Fibroblast of mammary gland (primary cell): ENCODE measurements at regions not wholly inside any gene's neighbourhood (a gene's known extent, or its start where the extent isn't known, plus 50 kb on each side); places are given as distances from the start of the nearest gene placed in this dataset.

Experiments
- DNase-seq: peaks from one replicate; pipeline ENCODE4 v3.0.0-alpha.2; 2010; ENCODE audit warnings: low read depth
- H3K4me3 ChIP-seq: 2 replicates; pipeline ENCODE4 v1.5.1; 2011; ENCODE audit warnings: low read depth, mild to moderate bottlenecking, low read length, moderate library complexity; ENCODE audit not compliant: control insufficient read depth
- CTCF ChIP-seq: conservative IDR thresholded peaks from 2 replicates; pipeline ENCODE4 v1.5.1; 2011; ENCODE audit warnings: low read depth, low read length, inconsistent platforms; ENCODE audit not compliant: control insufficient read depth, insufficient read depth

- no peak for TF ChIP-seq CTCF
- no peak overlapping the region for H3K4me3 ChIP-seq
- no peak for DNase-seq
These were observed 1606.1 kb upstream of the FLRT2 start for GRCh38 chr14:83923842-83924241.

- DNase-seq, result no peak
- TF ChIP-seq CTCF, result no peak
- H3K4me3 ChIP-seq, result no peak overlapping the region
These were observed 1605.7 kb upstream of the FLRT2 start for GRCh38 chr14:83924259-83924658.

- no peak for TF ChIP-seq CTCF
- no peak overlapping the region for H3K4me3 ChIP-seq
- no peak for DNase-seq
These were observed 1589.7 kb upstream of the FLRT2 start for GRCh38 chr14:83940253-83940652.

GRCh38 chr14:83958359-83958758, 1571.6 kb upstream of the FLRT2 start:
- TF ChIP-seq CTCF, result no peak
- no peak overlapping the region for H3K4me3 ChIP-seq
- DNase-seq, result no peak

GRCh38 chr14:83960832-83961512, 1569.0 kb upstream of the FLRT2 start:
- no peak for TF ChIP-seq CTCF
- H3K4me3 ChIP-seq, result no peak overlapping the region
- DNase-seq, result no peak

GRCh38 chr14:83969998-83970397, 1559.9 kb upstream of the FLRT2 start:
- H3K4me3 ChIP-seq, result no peak overlapping the region
- no peak for DNase-seq
- TF ChIP-seq CTCF, result no peak

- H3K4me3 ChIP-seq, result no peak overlapping the region
- no peak for DNase-seq
- TF ChIP-seq CTCF, result no peak
These were observed 1557.3 kb upstream of the FLRT2 start for GRCh38 chr14:83972631-83973030.
